Upper lobe of right lung (tissue), 1 donor: ENCODE measurements at regions not wholly inside any gene's neighbourhood (a gene's known extent, or its start where the extent isn't known, plus 50 kb on each side); places are given as distances from the start of the nearest gene placed in this dataset.

Experiments
- ATAC-seq: fragments of 200-7000 bp; cut with Tn5 transposase; one replicate; pipeline ENCODE4 v1.9.1; 2020; ENCODE audit warnings: mild to moderate bottlenecking, moderate library complexity
- DNase-seq: peaks from one replicate; pipeline ENCODE4 v3.0.0-alpha.2; 2020
- H3K27ac ChIP-seq: fragments of 200-600 bp; one replicate; pipeline ENCODE4 v1.8.0; 2022
- H3K27me3 ChIP-seq: fragments of 200-600 bp; one replicate; pipeline ENCODE4 v1.8.0; 2022; ENCODE audit warnings: mild to moderate bottlenecking
- H3K36me3 ChIP-seq: fragments of 200-600 bp; one replicate; pipeline ENCODE4 v1.8.0; 2022
- H3K4me1 ChIP-seq: fragments of 200-600 bp; one replicate; pipeline ENCODE4 v1.8.0; 2022
- H3K4me3 ChIP-seq: fragments of 200-600 bp; one replicate; pipeline ENCODE4 v1.8.0; 2022; ENCODE audit warnings: mild to moderate bottlenecking
- H3K9me3 ChIP-seq: fragments of 200-600 bp; one replicate; pipeline ENCODE4 v1.8.0; 2022
- intact Hi-C: fragments of 100-400 bp; cut with DNase I; formaldehyde crosslinking; loops from one replicate; pipeline ENCODE4 v1.11.0; 2022
- TF ChIP-seq, protein P1 (sequence below): fragments of 200-600 bp; IDR thresholded peaks from one replicate; pipeline ENCODE4 v1.8.0; 2022; ENCODE audit warnings: antibody characterized with exemption
- donor health status: DM: no; HTN: yes; CAD: no; lungs with severe emphysema.

DNA sequence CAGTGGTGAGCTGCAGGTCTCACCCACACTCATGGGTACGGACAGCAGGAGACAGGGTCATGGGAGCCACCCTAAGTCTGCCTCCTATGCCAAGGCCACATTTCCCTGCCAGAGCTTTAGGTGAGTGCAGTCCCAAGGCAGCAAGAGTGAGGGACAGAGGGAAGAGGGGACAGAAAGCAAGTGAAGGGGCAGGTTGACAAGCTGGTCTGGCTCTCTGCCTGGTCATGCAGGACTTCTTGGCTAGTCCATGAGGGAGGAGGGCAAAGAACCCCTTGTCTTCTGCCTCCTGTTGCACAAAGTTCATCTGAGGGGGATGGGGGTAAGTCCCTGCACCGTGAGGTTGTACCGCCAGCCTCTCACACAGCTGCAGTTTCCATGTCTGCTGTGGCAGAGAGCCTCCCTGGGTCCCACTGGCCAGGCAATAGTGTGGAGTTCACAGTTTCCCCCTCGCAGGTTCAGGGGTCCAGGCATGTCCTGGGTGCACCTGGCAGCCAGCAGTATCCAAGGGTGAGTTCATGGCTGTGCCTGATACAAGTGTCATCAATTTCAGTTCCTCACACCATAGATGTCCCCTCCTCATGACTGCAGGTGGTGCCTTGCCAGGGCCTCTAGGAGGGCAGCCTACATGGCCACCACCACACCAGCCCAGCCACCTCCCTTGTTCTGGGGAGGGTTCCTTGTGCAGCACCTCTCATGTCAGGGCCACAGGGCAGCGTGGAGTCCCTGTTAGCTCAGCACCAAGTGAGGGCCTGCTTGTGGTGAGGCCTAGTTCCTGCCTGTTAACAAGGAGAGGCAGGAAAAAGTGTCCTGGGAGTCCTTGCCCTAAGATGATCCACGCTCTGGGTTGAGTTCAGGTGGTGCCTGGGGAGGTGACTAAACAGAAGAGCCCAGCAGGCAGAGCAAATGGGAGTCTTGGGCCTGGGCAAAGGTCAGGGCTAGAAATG lies 72.5 kb downstream of the ADRA2C start:
- no peaks in the 10 kb centered on the region for H3K9me3 ChIP-seq
- no peaks in the 10 kb centered on the region for H3K36me3 ChIP-seq
- H3K27me3 ChIP-seq = peaks cover 24% of the 10 kb centered on the region
- intact Hi-C loops = no loop called here
- no peak for ATAC-seq
- TF ChIP-seq, protein P1, sequence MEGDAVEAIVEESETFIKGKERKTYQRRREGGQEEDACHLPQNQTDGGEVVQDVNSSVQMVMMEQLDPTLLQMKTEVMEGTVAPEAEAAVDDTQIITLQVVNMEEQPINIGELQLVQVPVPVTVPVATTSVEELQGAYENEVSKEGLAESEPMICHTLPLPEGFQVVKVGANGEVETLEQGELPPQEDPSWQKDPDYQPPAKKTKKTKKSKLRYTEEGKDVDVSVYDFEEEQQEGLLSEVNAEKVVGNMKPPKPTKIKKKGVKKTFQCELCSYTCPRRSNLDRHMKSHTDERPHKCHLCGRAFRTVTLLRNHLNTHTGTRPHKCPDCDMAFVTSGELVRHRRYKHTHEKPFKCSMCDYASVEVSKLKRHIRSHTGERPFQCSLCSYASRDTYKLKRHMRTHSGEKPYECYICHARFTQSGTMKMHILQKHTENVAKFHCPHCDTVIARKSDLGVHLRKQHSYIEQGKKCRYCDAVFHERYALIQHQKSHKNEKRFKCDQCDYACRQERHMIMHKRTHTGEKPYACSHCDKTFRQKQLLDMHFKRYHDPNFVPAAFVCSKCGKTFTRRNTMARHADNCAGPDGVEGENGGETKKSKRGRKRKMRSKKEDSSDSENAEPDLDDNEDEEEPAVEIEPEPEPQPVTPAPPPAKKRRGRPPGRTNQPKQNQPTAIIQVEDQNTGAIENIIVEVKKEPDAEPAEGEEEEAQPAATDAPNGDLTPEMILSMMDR = no peak
- H3K4me3 ChIP-seq = no peak overlapping the region
- H3K27ac ChIP-seq = no peak overlapping the region
- no peak for DNase-seq
- no peaks in the 10 kb centered on the region for H3K4me1 ChIP-seq

DNA sequence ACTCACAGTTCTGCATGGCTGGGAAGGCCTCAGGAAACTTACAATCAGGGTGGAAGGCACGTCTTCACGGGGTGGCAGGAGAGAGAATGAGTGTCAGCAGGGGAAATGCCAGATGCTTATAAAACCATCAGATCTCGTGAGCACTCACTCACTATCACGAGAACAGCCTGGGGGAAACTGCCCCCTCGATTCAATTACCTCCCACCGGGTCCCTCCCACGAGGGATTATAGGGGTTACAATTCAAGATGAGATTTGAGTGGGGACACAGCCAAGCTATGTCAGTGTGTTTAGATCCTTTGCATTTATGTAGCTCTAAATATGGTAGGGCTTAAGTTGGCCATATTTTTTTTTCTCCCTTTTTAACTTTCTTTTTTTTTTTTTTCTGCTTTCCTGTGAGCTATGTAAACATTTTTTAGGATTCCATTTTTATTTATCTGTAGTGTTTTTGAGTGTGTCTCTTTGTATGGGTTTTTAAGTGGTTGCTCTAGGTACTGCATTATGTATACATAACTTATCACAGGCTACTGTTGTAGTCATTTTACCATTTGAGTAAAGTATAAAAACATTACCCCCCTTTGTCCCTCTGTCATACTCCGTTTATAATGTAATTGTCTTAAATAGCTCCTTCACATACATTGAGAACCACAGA lies 79.0 kb downstream of the ADRA2C start:
- H3K27ac ChIP-seq = no peak overlapping the region
- ATAC-seq = no peak
- no peak for DNase-seq
- H3K4me3 ChIP-seq = no peak overlapping the region
- H3K36me3 ChIP-seq = no peaks in the 10 kb centered on the region
- TF ChIP-seq, protein P1 = no peak
- intact Hi-C loops = no loop called here
- no peaks in the 10 kb centered on the region for H3K4me1 ChIP-seq
- H3K9me3 ChIP-seq = no peaks in the 10 kb centered on the region
- peaks cover 3% of the 10 kb centered on the region for H3K27me3 ChIP-seq

DNA sequence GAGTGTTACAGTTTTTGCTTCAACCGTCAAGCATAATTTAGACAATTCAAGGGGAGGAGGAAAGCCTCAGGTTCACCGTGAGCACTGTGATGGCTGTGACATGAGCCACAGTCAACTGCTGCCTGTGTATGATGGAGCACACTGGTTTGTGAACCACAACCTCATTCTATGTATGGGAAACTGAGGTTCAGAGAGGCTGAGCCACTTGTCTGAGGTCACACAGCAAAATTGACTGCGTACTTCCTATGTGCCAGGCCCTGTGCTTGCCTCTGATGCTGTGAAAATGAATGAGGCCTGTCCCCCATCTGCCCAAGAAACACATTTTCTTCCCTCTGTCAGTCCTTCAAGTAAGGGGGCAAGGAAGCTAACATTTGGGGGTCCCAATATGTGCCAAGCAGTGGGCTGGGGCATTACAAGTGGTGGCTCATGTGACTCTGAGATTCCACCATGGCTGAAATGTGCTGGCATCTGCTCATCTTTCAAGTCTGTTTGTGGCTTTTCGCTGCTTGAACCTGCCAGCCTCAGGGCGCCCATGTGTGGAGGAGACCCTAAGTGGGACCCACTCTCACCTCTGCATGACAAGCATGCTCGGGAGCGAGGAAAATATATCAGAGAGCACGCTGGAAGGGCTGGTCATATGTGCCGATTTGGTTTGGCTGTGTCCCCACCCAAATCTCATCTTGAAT lies 79.7 kb downstream of the ADRA2C start:
- no peak overlapping the region for H3K27ac ChIP-seq
- no peak overlapping the region for H3K4me3 ChIP-seq
- TF ChIP-seq, protein P1 = no peak
- ATAC-seq = no peak
- H3K27me3 ChIP-seq = peaks cover 4% of the 10 kb centered on the region
- intact Hi-C loops = no loop called here
- DNase-seq = no peak
- H3K4me1 ChIP-seq = no peaks in the 10 kb centered on the region
- no peaks in the 10 kb centered on the region for H3K9me3 ChIP-seq
- H3K36me3 ChIP-seq = no peaks in the 10 kb centered on the region

DNA sequence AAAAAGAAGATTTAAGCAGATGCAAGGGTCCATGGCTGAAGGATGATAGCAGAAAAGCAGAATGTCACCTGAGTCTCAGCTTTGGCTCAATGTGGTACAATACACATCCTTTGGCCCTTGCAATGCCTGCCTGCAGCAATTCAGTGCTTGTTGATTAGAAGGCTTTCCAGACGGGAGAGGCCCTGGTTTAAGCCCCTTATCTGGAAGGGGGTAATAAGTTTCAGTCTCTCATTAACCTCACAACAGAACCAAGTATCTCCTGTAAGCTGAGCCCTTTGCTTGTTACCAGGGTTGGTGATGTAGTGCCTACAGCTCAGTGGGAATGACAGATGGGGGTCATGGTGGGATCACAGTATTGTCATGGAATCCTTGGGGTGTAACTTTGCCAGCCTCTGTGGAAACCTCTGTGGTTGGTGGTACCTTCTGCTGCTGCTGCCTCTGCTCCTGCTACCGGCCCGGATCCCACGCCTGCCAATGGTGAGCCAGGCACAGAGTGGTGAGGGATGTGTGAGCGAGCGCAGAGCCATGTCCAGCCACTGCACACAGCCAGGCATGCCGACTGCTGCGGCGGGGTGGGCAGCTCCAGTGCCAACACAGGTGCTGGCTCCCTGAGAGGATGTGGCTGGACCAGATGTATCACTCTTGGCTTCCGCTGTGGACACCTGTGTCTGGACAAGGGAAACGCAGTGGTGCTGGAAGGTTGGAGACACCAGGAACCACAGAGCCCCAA lies 81.2 kb downstream of the ADRA2C start:
- intact Hi-C loops = no loop called here
- DNase-seq (no peak), ATAC-seq (no peak)

DNA sequence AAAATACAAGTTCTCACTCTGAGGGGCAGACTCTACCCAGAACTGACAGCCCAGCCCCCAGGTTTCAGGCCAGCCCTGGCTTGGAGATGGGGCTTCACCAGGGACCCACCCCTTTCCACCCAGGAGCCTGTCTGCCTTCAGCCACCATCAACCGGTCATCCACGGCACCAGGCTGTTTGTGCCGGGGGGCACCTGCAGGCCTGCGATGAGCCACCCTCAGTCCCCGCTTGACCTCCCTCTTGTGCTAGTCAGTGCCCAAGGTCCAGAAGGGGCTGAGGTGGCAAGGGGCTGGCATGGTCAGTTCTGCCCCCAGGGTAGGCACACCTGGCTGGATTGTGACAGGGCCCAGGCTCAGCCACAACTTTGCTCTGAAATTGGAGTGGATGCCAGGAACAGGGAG lies 82.1 kb downstream of the ADRA2C start:
- TF ChIP-seq, protein P1 = no peak
- H3K9me3 ChIP-seq = no peaks in the 10 kb centered on the region
- ATAC-seq (no peak), DNase-seq (no peak)
- intact Hi-C loops = no loop called here
- no peaks in the 10 kb centered on the region for H3K36me3 ChIP-seq
- no peaks in the 10 kb centered on the region for H3K4me1 ChIP-seq
- no peak overlapping the region for H3K4me3 ChIP-seq
- peaks cover 12% of the 10 kb centered on the region for H3K27me3 ChIP-seq
- no peak overlapping the region for H3K27ac ChIP-seq

More for the DNA sequence above, 81.2 kb downstream of the ADRA2C start:
- H3K27ac ChIP-seq = no peak overlapping the region
- H3K4me3 ChIP-seq = no peak overlapping the region
- H3K27me3 ChIP-seq = peaks cover 11% of the 10 kb centered on the region
- TF ChIP-seq, protein P1 = no peak
- H3K9me3 ChIP-seq = no peaks in the 10 kb centered on the region
- H3K4me1 ChIP-seq = no peaks in the 10 kb centered on the region
- H3K36me3 ChIP-seq = no peaks in the 10 kb centered on the region
